ENCODE measurements at regions not wholly inside any gene's neighbourhood (a gene's known extent, or its start where the extent isn't known, plus 50 kb on each side); places are given as distances from the start of the nearest gene placed in this dataset.

DNA sequence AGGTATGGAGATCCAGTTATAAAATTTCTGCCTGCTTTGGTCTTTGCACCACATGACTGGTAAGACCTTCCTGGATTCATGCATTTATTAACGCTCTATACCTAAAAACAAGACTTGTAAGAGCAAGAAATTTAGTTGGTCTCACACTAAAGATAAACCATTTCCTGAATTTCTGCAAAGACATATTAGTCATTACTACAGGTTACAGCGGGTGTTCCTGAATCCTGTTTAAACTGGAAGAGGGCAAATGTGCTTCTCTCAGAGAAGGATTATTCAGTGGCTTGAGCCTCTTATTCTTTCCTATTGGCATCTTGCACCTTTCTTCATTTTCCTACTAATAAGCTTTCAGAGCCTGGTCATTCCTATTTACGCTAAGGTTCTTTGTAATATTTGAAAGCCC, 397.6 kb upstream of the TENM3 start:
- no peak for TF ChIP-seq ATF3 (IDR thresholded peaks at IDR 0.05)
- TF ChIP-seq, protein P1, sequence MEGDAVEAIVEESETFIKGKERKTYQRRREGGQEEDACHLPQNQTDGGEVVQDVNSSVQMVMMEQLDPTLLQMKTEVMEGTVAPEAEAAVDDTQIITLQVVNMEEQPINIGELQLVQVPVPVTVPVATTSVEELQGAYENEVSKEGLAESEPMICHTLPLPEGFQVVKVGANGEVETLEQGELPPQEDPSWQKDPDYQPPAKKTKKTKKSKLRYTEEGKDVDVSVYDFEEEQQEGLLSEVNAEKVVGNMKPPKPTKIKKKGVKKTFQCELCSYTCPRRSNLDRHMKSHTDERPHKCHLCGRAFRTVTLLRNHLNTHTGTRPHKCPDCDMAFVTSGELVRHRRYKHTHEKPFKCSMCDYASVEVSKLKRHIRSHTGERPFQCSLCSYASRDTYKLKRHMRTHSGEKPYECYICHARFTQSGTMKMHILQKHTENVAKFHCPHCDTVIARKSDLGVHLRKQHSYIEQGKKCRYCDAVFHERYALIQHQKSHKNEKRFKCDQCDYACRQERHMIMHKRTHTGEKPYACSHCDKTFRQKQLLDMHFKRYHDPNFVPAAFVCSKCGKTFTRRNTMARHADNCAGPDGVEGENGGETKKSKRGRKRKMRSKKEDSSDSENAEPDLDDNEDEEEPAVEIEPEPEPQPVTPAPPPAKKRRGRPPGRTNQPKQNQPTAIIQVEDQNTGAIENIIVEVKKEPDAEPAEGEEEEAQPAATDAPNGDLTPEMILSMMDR (IDR thresholded peaks at IDR 0.05 in 2 of 3, conservative IDR thresholded peaks at IDR 0.05 in 1 of 3; ENCODE audit: borderline replicate concordance in 1 of 3, insufficient read depth in 1 of 3, low read depth in 2 of 3, low read length in 2 of 3), result no peak
- no peak for TF ChIP-seq POLR2A (IDR thresholded peaks at IDR 0.05; ENCODE audit: borderline replicate concordance, extremely low read depth, insufficient read depth, insufficient read length)
- no peak for TF ChIP-seq EGR1 (IDR thresholded peaks at IDR 0.05; ENCODE audit: low read depth)
- TF ChIP-seq SRF (IDR thresholded peaks at IDR 0.05; ENCODE audit: low read depth), result no peak
- TF ChIP-seq EZH2 (IDR thresholded peaks at IDR 0.05), result no peak
- no peak for TF ChIP-seq FOSL1 (IDR thresholded peaks at IDR 0.05; ENCODE audit: low read depth)

All from HCT116 (cell line).